ENCODE measurements at regions not wholly inside any gene's neighbourhood (a gene's known extent, or its start where the extent isn't known, plus 50 kb on each side); places are given as distances from the start of the nearest gene placed in this dataset.

GRCh38 chr2:387980-388421, 100.1 kb upstream of the ALKAL2 start:
- no peak for TF ChIP-seq POLR2A (IDR thresholded peaks at IDR 0.05)
- TF ChIP-seq CTCF (IDR thresholded peaks at IDR 0.05), result no peak

Data from thyroid gland (tissue), 4 donors.